NCI-H82 treated with DMSO at 0.1 percent for 48 hours (cell line): ENCODE measurements at regions not wholly inside any gene's neighbourhood (a gene's known extent, or its start where the extent isn't known, plus 50 kb on each side); places are given as distances from the start of the nearest gene placed in this dataset.
A peak's percentile ranks its signal among the peaks of the same experiment; 100 is the strongest.

Source experiments
- DNase-seq: peaks from one replicate; lab custom pipeline; 2025; ENCODE audit not compliant: unreplicated experiment; lab: John Stamatoyannopoulos, UW

DNA sequence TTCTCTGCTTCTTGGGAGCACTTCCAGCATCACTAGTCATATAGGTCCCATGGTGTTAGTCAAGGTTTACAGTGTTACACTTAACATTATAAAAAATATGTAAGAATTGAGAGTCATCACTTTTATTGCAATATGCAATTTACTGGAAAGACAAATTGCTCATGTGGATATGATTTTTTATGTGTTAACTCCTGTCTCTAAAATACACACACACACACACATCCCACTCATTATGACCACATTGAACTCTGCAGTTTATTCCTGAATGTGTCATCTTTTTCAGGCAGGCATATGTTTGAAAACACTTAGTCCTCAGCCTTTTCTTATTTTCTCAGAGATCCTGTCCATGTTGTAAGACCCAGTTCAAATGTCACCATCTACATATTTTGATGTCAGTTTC is 148.5 kb upstream of the MRPS30 start:
- DNase-seq = no peak

GRCh38 chr5:44659334-44659733 is 149.4 kb upstream of the MRPS30 start:
- no peak for DNase-seq

- DNase-seq = no peak
Measured at GRCh38 chr5:44652674-44653073, 156.1 kb upstream of the MRPS30 start.

DNA sequence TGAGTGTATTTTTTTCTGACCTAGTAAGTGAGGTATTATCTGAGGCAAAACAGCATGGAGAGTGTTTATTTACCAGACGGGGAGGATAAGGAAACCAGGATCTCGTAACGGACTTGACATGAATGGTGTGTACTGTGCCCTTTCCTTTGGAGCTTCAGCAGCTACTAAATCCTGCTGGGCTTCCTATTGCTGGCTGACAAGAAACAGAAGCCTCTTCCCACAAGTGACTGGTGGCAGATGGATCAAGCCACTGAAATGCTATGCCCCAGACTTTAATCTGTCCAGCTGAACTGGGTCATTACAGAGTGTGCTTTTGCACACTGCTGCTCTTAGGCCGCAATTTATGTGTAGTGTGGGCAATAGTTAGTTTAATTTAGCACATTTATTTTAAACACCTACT is 162.7 kb upstream of the MRPS30 start:
- DNase-seq = peak; percentile 75

DNA sequence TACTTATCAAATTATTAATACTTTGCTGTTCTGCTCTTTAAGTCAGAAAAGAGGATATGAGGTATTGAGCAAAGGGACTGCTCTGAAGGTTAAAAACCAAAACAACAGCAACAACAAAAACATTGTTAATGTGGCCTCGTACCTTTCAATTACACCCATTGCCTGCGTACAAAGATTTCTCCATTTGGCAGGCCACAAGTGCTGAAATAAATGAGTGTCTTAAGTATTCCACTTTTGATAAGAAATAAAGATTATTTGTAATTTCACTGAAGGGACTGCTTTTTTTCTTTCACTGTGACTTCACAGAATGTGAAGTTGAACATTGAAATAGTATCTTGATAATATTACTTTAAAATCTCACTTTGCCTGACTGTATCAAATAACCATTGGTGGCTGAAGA is 163.2 kb upstream of the MRPS30 start:
- DNase-seq = no peak

- no peak for DNase-seq
Measured at GRCh38 chr5:44644628-44645027, 164.1 kb upstream of the MRPS30 start.

- no peak for DNase-seq
Measured at GRCh38 chr5:44641820-44642219, 166.9 kb upstream of the MRPS30 start.

DNA sequence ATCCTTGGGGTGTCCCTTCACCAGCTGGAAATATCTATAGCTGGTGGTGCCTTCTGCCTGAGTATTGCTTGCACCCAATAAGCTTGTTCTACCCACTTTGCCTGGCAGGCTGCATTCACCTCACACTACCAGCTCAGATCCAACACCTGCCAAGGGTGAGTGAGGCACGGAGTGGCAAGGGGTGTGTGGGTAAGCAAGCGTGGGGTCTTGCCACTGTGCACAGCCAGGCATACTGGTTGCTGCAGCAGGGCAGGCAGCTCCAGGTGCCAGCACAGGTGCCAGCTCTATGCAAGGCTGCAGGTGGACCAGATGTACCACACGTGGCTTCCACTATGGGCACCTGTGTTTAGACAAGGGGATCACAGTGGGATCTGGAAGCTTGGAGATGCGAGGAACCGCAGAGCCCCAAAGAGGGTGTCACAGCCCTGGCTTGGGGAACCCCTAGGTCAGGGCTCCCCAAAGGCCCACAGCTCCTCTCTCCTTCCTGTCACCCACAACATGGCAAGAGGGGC is 167.7 kb upstream of the MRPS30 start:
- DNase-seq = no peak

- no peak for DNase-seq
Measured at GRCh38 chr5:44637916-44638869, 170.6 kb upstream of the MRPS30 start.

DNA sequence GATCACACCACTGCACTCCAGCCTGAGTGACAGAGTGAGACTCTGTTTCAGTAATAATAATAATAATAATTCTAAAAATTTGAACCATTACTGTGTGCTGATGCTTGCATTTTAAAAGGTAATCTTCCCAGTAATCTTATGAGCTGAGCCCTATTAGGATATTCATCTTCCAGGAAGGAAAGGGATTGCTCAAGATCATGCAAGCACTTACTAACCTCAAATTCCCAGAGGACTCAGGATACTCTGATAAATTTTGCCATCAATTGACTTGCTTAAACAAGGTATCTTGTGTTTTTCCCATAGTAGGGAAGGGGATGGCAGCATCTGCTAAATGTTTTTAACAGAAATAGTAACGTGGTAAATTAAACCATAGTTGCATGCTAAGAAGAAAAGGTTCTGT is 176.4 kb upstream of the MRPS30 start:
- no peak for DNase-seq

GRCh38 chr5:44626846-44627245 is 181.9 kb upstream of the MRPS30 start:
- DNase-seq = no peak

DNA sequence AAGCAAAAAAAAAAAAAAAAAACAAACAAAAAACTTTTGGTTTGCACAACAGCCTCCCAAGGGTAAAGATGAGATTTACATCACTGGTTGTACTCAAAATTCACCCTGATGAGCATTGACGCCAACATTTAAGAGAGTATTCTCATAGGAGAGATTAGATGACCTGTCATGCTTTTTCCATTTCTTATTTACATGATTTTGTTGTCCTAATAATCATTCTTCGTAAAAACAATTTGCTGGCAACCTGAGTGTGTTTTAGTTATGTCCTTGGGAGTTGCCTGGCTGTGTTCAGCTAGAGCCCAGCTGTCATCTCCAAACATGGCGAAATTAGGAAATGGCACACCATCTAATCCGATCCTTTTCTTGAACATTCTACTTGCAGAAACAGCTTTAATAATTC is 186.4 kb upstream of the MRPS30 start:
- no peak for DNase-seq

GRCh38 chr5:44619875-44620610 is 188.7 kb upstream of the MRPS30 start:
- no peak for DNase-seq

DNA sequence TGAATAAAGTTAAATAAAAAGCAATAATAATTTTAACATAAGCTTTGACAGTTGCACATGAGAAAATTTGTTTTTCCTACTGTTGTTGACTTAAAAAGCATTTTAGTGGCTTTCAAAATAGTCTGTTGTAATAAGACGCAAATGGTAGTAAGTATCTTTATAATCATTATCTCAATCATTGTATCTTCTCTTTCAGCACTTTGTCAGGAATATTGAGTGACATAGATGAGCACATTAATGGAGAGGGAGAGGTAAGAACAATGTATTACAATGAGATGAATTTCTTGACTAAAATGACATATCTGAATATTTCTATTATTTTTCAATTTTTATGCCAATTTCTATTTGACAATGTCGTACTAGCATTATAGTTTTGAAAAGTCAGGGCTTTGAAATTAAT is 193.9 kb upstream of the MRPS30 start:
- DNase-seq = no peak

- DNase-seq = no peak
Measured at GRCh38 chr5:44613936-44614335, 194.8 kb upstream of the MRPS30 start.

- no peak for DNase-seq
Measured at GRCh38 chr5:44605926-44606325, 202.8 kb upstream of the MRPS30 start.

GRCh38 chr5:44603496-44604272 is 205.1 kb upstream of the MRPS30 start:
- DNase-seq = no peak

GRCh38 chr5:44574678-44575077 is 185.5 kb upstream of the FGF10 start:
- DNase-seq = no peak

DNA sequence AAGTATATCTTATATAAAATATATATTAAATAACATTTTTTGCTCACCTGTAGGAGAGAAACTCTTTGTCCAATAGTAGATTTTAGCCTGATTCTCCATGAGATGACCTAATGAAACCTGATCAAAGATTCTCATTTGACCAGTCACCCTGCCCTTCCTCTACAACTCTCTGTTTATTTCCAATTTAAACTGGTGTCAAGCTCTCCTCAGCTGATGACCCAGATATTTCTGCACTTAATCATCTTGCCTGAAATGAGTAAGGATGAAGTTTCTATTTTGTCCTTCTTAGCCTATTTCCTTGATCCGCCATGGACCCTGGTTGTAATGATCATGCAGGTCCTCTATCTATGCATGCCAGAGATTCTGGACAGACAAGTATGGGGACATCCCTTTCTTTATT is 179.3 kb upstream of the FGF10 start:
- DNase-seq = no peak

GRCh38 chr5:44565902-44566301 is 176.7 kb upstream of the FGF10 start:
- no peak for DNase-seq

- DNase-seq = no peak
Measured at GRCh38 chr5:44565360-44565759, 176.1 kb upstream of the FGF10 start.
